ENCODE measurements at regions not wholly inside any gene's neighbourhood (a gene's known extent, or its start where the extent isn't known, plus 50 kb on each side); places are given as distances from the start of the nearest gene placed in this dataset.

- TF ChIP-seq CTCF (conservative IDR thresholded peaks at IDR 0.05; ENCODE audit: low read depth, low read length): no peak
- no peak for TF ChIP-seq EZH2 (IDR thresholded peaks at IDR 0.05; ENCODE audit: borderline replicate concordance, low read depth, low read length, poor library complexity, severe bottlenecking)
Measured at GRCh38 chr3:164677317-164677716, 401.0 kb downstream of the SI start.

Measured in A673 (cell line).